ENCODE measurements at regions not wholly inside any gene's neighbourhood (a gene's known extent, or its start where the extent isn't known, plus 50 kb on each side); places are given as distances from the start of the nearest gene placed in this dataset.

DNA sequence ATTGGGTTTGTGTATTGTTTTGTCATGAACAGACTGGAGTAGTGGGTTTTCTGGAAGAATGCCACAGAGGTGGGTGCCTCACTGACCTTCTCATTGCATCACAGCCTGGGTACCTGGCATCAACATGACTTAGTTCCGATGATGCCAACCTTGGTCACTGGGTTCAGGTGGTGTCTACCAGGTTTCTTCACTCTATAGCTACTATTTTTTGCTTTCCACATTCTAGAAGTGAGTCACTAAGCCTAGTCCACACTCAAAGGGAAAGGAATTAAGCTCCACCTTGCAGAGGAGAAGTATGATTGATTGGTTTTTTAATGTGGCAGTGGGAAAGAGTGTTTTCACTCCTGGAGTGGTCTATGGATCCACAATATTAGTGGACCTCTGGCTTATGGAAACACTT, 391.9 kb downstream of the DMRT2 start:
- H3K4me3 ChIP-seq (ENCODE audit: low read depth in 1 of 3, low read length in 3 of 3) = no peak overlapping the region
- no peak for DNase-seq (ENCODE audit: low spot score)
- 95% methylated on average over 1 of the region's 1 CpG for WGBS
- no peak overlapping the region for H3K27ac ChIP-seq (ENCODE audit: low read depth in 1 of 2, low read length in 2 of 2)
- peaks cover 0 to 9% (median 1%) of the 10 kb centered on the region in 4 donors for H3K27me3 ChIP-seq (ENCODE audit: control insufficient read depth in 4 of 4, insufficient read depth in 4 of 4, low read length in 3 of 4)
- H3K9me3 ChIP-seq (ENCODE audit: control insufficient read depth in 4 of 4, low read length in 3 of 4) = no peaks in the 10 kb centered on the region
- no peaks in the 10 kb centered on the region for H3K36me3 ChIP-seq (ENCODE audit: control insufficient read depth in 4 of 4, insufficient read depth in 3 of 4, low read depth in 1 of 4, low read length in 3 of 4)
- no peak overlapping the region for H3K9ac ChIP-seq (ENCODE audit: low read depth in 1 of 2, low read length in 2 of 2)
- no peaks in the 10 kb centered on the region for H3K4me1 ChIP-seq (ENCODE audit: control insufficient read depth in 4 of 4, insufficient read depth in 4 of 4, low read length in 3 of 4)
- TF ChIP-seq GABPA (IDR thresholded peaks at IDR 0.05 in 1 of 2, conservative IDR thresholded peaks at IDR 0.05 in 1 of 2) (no peak), ZBTB33 (IDR thresholded peaks at IDR 0.05) (no peak), HNF4A (conservative IDR thresholded peaks at IDR 0.05) (no peak), JUND (IDR thresholded peaks at IDR 0.05) (no peak), EGR1 (IDR thresholded peaks at IDR 0.05; ENCODE audit: low read depth in 2 of 2) (no peak), YY1 (IDR thresholded peaks at IDR 0.05) (no peak)
- TF ChIP-seq, protein P1, sequence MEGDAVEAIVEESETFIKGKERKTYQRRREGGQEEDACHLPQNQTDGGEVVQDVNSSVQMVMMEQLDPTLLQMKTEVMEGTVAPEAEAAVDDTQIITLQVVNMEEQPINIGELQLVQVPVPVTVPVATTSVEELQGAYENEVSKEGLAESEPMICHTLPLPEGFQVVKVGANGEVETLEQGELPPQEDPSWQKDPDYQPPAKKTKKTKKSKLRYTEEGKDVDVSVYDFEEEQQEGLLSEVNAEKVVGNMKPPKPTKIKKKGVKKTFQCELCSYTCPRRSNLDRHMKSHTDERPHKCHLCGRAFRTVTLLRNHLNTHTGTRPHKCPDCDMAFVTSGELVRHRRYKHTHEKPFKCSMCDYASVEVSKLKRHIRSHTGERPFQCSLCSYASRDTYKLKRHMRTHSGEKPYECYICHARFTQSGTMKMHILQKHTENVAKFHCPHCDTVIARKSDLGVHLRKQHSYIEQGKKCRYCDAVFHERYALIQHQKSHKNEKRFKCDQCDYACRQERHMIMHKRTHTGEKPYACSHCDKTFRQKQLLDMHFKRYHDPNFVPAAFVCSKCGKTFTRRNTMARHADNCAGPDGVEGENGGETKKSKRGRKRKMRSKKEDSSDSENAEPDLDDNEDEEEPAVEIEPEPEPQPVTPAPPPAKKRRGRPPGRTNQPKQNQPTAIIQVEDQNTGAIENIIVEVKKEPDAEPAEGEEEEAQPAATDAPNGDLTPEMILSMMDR (IDR thresholded peaks at IDR 0.05; ENCODE audit: low read depth, low read length, missing input control) = no peak
- TF ChIP-seq, protein P2, sequence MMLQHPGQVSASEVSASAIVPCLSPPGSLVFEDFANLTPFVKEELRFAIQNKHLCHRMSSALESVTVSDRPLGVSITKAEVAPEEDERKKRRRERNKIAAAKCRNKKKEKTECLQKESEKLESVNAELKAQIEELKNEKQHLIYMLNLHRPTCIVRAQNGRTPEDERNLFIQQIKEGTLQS (IDR thresholded peaks at IDR 0.05) = no peak

- no peak for DNase-seq (ENCODE audit: low spot score)
- TF ChIP-seq HNF4G (IDR thresholded peaks at IDR 0.05) (no peak), FOXA1 (IDR thresholded peaks at IDR 0.05) (no peak), NR2F2 (IDR thresholded peaks at IDR 0.05) (no peak), RXRA (IDR thresholded peaks at IDR 0.05) (no peak), MAX (IDR thresholded peaks at IDR 0.05) (no peak), YY1 (IDR thresholded peaks at IDR 0.05) (no peak), EGR1 (IDR thresholded peaks at IDR 0.05; ENCODE audit: low read depth in 2 of 2) (no peak), HNF4A (conservative IDR thresholded peaks at IDR 0.05) (no peak), RAD21 (IDR thresholded peaks at IDR 0.05) (no peak), ZBTB33 (IDR thresholded peaks at IDR 0.05) (no peak), SP1 (IDR thresholded peaks at IDR 0.05) (no peak), GABPA (IDR thresholded peaks at IDR 0.05 in 1 of 2, conservative IDR thresholded peaks at IDR 0.05 in 1 of 2) (no peak), JUND (IDR thresholded peaks at IDR 0.05) (no peak), FOXA2 (IDR thresholded peaks at IDR 0.05) (no peak)
- TF ChIP-seq, protein P2 (IDR thresholded peaks at IDR 0.05) = no peak
- TF ChIP-seq, protein P1 (IDR thresholded peaks at IDR 0.05; ENCODE audit: low read depth, low read length, missing input control) = no peak
- H3K36me3 ChIP-seq (ENCODE audit: control insufficient read depth in 4 of 4, insufficient read depth in 3 of 4, low read depth in 1 of 4, low read length in 3 of 4) = no peaks in the 10 kb centered on the region
- no peak overlapping the region for H3K9ac ChIP-seq (ENCODE audit: low read depth in 1 of 2, low read length in 2 of 2)
- H3K4me1 ChIP-seq (ENCODE audit: control insufficient read depth in 4 of 4, insufficient read depth in 4 of 4, low read length in 3 of 4) = no peaks in the 10 kb centered on the region
- no peaks in the 10 kb centered on the region for H3K9me3 ChIP-seq (ENCODE audit: control insufficient read depth in 4 of 4, low read length in 3 of 4)
- peaks cover 0 to 9% (median 1%) of the 10 kb centered on the region in 4 donors for H3K27me3 ChIP-seq (ENCODE audit: control insufficient read depth in 4 of 4, insufficient read depth in 4 of 4, low read length in 3 of 4)
- H3K4me3 ChIP-seq (ENCODE audit: low read depth in 1 of 3, low read length in 3 of 3) = no peak overlapping the region
- H3K27ac ChIP-seq (ENCODE audit: low read depth in 1 of 2, low read length in 2 of 2) = no peak overlapping the region
- WGBS = 84% methylated on average over 1 of the region's 1 CpG
Measured at GRCh38 chr9:1443450-1443849, 393.3 kb downstream of the DMRT2 start.

Measured in liver (tissue), 8 donors.